Suppressor macrophage treated with lipopolysaccharide for 4 hours (primary cell): ENCODE measurements at regions not wholly inside any gene's neighbourhood (a gene's known extent, or its start where the extent isn't known, plus 50 kb on each side); places are given as distances from the start of the nearest gene placed in this dataset.

Source experiments
- DNase-seq: peaks from one replicate; pipeline ENCODE4 v3.0.0-alpha.2; 2020

DNA sequence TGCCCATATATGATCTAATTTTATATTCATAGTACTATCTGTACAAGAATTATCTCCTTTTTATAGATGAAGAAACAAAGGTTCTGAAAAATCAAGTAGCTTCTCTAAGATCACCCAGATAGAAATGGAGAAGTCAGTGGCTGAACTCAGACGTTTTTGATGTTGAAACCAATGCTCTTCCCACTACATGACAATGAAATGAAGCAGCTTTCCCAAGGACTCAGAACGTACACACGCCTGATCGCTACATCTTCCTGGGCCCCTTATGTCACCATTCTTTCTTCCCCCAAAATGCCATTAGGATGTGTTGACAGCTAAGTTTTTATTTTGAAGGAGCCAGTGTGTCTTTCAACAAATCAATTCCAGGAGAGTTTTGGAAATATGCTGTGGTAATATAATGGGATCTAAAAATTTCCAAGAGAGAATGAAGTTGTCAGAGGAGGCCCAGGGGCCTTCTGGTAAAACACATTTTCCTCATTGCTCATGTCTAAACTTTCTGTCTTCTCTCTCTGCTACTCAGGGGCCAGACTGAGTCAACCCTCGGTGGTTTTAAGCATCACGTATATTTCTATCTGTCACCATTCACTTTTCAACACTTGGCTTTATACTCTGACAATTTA lies 98.1 kb upstream of the COL21A1 start:
- DNase-seq: peak; percentile 9

DNA sequence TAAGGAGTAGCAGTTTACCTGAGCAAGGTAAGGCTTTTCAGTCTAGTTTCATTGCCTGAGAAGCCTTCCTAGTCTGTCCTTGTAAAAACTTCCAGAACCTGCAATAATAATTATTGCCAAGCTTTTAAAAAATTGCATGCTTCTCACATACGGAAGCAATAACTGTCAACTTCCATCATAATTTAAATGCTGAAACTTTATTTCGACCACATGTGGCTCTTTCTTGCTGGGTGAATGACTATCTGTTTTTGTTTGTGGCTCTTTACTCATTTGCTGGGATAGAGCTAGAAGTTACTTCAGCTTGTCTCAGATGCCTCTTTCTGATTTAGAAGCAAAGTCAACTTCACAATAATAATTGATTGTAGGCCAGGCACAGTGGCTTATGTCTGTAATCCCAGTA lies 95.9 kb upstream of the COL21A1 start:
- DNase-seq: no peak

DNA sequence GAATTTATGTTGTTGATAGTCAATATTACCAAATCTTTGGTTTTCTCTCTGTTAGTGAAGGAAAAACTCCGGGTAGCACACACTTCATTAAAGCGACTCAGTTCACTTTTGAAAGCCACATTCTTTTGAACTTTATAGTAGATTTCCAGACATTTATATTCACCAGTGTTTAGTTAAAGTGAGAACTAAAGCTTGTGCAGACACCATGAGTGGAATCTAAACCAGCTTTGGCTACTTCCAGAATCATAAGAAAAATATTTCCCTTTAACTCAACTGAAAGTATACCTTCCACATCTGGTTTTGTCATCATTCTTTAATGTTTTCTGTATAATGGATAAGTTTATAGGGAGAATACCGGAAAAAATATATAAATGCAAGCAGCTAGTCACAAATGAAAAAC lies 92.1 kb upstream of the COL21A1 start:
- no peak for DNase-seq

DNA sequence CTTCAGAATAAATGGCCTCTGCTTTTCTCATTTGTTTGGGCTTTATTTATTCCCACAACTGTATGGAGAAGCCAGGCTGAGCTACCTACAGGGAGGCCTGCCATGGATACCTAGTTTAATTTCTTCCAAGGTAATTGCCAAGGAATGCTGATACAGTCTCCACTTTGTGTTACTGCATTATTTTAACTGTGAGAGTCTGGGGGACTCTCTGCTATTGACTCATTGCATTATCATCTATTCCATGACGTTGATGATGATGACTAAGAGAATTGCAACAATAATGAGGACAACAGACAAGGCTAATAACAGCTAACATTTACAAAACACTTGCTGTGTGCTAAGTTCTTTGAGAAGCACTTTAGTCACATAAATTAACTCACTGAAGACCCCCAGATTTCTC lies 88.3 kb upstream of the COL21A1 start:
- peak; percentile 8 for DNase-seq

DNA sequence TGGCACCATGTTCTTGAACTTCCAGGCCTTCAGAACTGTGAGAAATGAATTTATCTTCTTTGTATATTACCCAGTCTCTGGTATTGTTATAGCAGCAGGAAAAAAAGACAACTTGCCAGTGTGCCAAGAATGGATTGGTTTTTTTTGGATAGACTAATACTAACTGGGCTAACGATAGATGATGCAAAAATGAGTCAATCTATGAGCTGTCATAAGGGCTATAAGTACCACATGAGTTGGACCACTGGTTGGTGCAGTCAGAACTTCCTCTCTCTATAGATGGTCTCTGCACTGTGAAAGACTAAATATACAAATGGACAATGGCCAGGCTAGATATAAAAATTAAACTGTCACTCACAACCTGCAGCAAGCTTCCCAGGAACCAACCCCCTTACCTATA lies 87.6 kb upstream of the COL21A1 start:
- no peak for DNase-seq

DNA sequence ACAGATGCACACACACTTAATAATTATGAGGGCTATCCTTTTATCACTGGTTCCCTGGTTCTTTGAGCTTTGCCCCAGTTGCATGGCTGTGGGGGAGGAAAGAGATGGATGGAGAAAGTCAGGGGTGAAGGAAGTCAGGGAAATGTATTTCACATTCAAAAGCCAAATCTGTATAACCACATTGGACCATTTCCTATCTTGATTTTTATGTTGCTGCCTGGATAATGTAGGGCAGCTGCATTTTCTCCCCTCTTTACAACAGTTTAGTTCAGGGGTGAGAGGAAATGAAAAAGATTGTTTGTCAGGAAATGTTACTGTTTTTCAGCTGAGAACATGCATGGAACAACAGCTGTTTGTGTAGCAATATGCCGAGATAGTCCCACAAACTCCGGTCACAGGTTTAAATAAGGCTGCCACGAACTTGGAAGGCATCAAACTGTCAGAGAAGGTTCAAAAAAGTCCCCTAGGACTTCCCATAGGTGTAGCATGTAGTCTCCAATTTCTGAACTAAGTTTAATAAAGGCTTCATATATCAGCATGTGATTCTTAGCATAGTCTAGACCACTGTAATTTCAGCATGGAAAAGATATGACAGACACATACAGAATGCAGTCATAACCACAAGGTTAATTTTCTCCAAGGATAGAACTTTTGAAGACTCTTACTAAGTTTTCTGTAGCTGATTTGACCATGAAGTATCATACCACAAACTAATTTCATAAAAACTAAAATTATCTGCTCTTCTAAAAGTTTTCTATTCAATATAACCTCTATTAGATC lies 82.1 kb upstream of the COL21A1 start:
- DNase-seq: no peak

DNA sequence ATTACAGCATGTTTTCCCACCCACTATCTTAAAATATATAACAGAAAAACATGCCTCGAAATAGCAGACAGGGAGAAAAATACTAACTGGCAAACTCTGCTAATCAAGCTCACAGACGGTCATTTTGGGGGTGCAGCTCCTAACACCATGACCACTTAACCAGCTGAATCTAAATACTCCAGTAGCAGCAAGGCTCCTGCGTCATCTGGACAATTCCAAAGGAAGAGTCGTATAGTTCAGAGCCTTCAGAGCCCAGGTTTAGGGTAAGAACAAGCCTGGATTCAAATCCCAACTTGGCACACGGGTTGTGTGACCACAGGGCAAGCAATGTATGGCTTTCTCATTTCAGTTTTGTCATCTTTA lies 81.3 kb upstream of the COL21A1 start:
- no peak for DNase-seq

DNA sequence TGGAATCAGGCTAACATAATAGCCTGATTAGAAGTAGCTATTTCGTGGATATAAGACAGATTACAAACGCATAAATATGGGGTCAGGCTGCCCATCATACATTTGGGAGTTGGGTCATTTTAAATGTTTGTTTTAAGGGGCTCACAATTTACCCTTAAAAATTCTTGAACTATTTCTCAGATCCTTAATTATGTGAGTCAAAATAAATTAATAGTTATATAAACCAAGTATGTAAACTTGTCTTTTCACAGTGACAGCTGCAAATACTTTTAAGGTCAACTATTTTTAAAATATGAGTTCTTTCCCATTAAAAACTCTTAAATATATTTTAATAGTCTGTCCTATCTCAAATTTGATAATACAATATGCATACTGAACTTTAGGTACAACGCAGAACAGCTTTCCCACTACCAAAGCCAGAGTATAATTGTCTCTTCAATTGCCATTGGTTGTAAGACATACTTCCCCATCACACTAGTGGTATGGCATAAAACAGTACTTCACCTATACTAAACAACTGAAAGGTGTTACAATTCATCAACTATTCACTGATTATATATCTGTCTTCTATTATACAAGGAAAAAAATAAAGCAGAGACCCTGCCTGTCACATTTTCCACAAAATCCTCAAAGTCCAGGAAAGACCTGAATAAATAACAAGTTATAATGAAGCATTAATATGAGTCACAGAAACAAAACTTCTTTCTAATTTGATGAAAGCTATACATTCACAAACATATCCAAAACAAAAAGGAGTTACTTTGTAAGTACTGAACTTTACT lies 80.8 kb upstream of the COL21A1 start:
- no peak for DNase-seq

DNA sequence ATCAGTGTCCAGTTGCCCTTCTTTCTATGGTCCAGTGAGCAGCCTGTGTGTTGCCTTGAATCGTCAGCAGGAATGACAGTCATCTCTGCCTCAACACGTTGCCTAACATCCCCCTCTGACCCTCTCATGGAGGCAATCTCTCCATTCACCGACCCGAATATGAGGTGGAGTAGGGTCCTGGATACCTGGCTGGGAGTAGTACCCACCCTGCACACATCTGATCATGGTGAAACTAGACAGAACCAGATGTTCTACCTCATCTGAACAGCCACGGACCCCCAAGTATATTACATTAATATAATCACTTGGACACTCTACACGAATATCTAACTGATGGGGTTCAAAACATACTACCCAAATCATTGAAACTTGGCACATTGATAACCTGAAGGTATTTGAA lies 77.0 kb upstream of the COL21A1 start:
- no peak for DNase-seq

DNA sequence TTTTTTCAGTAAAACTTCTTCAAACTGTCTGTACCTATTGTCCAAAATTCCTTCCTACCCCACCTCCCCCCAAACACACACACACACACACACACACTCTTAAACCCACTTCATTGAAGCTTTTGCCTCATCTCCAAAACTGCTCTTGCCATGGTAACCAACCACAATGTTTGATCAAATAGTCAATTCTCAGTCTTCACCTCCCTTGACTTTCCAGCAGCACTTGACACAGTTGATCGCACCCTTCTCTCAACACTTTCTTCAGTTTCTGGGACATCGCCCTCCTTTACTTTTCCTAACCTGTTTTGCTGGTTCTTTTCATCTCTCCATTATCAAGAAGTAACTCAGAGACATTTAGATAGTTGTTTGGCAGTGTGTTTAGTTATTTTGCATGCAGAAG lies 71.5 kb upstream of the COL21A1 start:
- no peak for DNase-seq

DNA sequence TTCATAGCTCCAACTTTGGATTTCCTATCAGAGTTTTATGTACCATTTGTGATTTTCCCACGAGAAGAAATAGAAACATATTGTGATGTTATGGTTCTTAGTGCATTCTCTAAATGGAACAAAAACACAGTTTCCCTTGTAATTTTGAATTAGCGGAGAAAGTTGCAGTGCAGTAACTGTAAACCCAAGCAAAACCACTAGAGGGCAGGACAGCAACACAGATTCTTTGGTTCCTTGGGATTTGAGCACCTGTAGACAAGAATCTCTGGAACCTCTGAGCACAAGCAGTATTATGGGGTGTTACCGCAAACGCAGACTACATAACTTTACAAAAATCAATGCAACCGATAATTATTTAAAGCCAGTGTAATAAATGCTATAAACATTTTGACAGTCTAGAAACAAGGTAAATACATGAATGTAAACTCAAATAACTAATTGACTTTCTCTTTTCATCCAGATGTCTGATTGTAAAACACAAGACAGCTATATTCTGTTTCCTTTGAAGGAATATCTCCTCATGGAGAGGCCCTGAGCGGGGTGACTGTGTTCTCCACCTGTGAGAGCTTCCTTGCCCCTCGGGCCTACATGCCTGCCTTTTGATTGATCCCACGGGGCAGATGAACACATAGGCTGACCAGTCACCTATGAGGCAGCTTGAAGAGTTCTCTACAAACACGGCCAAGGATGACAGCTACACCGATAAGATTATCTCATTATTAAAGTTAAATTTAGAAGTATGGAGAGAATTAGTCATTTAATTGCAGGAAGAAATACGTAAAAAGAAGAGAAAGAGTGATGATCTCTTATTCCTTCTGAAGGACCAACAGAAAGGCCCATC lies 67.5 kb upstream of the COL21A1 start:
- DNase-seq: peak; percentile 35

DNA sequence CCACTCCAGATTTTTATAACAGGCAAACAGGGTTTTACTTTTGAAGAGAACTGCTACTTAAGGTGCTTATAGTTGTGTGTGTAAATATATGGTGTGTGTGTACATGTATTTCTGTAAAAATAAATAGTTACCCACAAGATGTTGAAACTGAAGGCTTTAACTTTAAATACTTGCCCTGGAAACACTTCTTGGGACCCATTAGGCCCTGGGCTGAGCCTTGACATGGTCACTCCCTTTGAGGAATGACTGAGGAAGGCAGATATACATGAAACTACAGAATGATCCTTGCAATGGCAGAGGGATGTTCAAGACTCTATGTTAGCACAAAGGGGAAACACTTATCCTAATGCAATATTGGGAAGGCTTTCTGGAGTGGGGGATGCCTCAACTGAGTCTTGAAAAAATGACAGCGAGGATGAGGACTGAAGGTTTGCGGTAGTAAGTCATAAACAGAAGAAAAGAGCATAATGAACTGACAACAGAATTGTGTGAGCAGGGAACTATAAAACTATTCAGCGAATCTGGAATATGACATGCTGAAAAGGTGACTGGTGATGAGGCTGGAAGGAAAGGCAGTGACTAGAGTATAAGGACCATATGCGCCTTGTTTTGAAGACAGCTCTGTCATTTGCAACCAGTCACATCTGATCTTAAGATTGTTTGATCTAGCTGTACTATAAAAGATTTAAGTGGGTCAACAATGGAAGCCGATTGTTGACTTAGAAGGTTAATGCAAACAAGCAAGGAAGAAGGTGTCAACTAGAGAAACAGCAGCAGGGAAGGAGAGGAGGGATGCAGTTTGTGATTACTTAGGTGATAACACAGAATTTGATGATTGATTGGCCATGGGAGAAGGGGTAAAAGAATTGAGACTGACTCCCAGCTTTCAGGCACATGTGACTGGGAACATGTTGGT lies 64.4 kb upstream of the COL21A1 start:
- DNase-seq: no peak

DNA sequence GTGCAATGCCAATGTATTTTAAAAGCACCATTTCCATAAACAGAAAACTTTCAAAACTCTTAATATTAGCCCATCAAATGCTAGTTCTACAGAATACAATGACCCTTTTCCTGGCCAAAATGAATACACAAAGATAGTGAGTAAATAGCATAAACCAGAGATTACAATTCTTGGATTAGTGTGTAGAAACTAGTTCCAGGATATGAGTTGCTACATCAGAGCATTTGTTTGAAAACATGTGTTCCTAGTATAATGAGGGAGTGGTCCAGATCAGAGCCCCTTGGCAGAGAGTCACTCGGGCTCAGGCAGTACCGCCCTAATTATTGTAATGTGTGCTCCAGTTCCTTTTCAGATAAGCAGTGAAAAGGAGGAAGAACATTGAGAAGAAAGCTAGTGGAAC lies 63.7 kb upstream of the COL21A1 start:
- DNase-seq: no peak

DNA sequence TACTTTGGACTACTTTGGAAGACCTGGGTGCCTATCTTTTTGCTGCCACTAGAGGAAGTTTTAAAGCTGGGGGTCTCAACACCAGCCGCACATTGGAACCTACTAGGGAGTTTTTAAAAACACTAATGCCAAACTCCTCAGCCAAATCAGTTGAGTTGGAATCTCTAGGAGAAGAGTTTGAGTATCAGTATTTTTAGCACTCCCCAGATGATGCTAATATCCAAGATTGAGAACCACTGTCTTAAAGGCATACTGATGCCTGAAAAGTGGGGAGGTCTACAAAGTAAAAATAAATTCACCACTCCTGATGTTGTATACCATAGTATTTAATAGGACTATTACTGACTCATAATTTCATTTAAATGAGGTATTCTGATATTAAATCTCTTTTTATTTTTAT lies 62.9 kb upstream of the COL21A1 start:
- DNase-seq: no peak

DNA sequence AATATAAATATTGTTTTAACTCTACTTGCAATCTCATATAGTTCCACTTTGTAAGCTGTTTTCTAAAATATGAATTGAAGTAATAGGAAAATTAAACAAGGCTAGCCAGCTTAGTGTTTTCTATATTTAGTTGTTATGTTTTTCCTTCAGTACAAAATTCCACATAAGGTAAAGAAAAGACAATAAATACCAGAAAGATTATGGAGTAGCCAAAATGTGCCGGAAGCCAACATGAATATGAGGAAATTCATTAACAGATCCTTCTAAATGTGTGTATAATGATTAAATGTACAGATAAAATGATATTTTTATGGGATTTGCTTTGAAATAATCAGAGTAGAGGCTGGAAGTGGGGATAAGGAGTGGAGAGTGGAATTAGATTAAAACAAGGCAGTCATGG lies 52.5 kb upstream of the COL21A1 start:
- no peak for DNase-seq

DNA sequence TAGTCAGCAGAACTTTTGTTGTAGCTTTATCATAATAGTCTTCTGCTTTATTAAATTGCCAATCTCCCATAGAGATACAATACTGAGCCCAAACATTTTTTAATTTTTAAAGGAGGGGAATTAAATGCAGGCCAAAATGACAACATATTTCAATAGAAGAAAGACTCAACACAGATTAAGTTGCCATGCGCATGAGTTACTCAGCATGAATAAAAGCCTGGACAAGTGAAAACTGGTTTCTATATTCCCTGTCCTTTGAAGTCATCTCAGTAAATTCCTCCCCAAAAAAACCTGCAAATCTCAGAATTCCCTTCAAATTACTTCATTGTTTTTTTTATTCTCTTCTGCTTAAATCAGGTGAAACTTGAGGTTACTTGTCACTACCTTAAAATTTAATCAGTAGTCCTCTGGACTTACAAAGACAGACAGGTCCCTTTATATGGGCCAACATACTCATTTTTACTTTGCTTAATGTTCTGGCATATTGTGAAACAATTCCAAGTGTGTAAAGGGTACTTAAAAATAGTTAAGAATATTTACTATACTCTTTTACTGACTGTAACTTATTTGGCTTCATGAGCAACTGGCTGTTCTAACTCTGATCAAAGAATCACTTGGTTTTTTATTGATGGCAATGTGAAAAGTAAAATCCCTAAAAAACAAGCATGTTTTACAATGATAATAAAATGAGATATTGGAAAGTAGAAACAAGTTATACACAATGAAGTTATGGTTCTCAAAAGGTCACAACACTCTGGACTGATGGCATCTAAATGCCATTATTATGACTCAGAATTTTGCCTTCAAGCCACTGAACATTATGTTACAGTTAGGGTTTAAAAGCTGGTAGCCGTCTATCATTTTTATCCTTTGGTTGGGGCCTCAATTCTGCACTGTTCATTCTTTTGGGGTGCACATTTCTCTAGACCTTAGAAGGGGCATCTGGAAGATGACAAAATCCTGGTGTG lies 49.9 kb upstream of the COL21A1 start:
- no peak for DNase-seq
